Gastrocnemius medialis (tissue), 4 donors: ENCODE measurements at regions not wholly inside any gene's neighbourhood (a gene's known extent, or its start where the extent isn't known, plus 50 kb on each side); places are given as distances from the start of the nearest gene placed in this dataset.

Experiments
- ATAC-seq, 2 donors: fragments of 150-250 bp; one replicate each; pipeline ENCODE4 v1.9.1; 2016
- DNase-seq, 2 donors: peaks; one replicate each; pipeline ENCODE4 v3.0.0-alpha.2; 2019
- H3K27ac ChIP-seq, 4 donors: fragments of 200-600 bp; sonication (generic); 1 replicate in 1 of 4; 2 replicates in 3 of 4; pipeline ENCODE4 v1.5.1; 2016 to 2018; ENCODE audit warnings: mild to moderate bottlenecking in 2 of 4, moderate library complexity in 1 of 4
- H3K27me3 ChIP-seq, 3 donors: fragments of 200-600 bp; sonication (generic) in 2 of 3; 1 replicate in 1 of 3; 2 replicates in 2 of 3; pipeline versions ENCODE4 v1.5.1 to v1.6.0; 2016 to 2019; ENCODE audit warnings: mild to moderate bottlenecking in 1 of 3, moderate library complexity in 1 of 3
- H3K36me3 ChIP-seq, 2 donors: fragments of 200-600 bp; sonication (generic) in 1 of 2; one replicate each; pipeline ENCODE4 v1.5.1; 2017 to 2018
- H3K4me1 ChIP-seq, 2 donors: fragments of 200-600 bp; sonication (generic) in 1 of 2; one replicate each; pipeline ENCODE4 v1.5.1; 2016 to 2017; ENCODE audit warnings: mild to moderate bottlenecking in 2 of 2
- H3K4me3 ChIP-seq, 4 donors: fragments of 200-600 bp; sonication (generic) in 3 of 4; 1 replicate in 1 of 4; 2 replicates in 3 of 4; pipeline ENCODE4 v1.5.1; 2016 to 2019; ENCODE audit warnings: mild to moderate bottlenecking in 2 of 4
- H3K9me3 ChIP-seq, 3 donors: fragments of 200-600 bp; sonication (generic) in 2 of 3; 1 replicate in 1 of 3; 2 replicates in 2 of 3; pipeline ENCODE4 v1.5.1; 2016 to 2019
- POLR2A ChIP-seq, 2 donors: fragments of 450-650 bp; IDR thresholded peaks; one replicate each; pipeline ENCODE4 v1.6.1; 2017; ENCODE audit warnings: antibody characterized with exemption in 2 of 2, mild to moderate bottlenecking in 2 of 2, moderate library complexity in 2 of 2
- in situ Hi-C, 4 donors: fragments of 200-750 bp; cut with MboI; loops; one replicate each; pipeline versions ENCODE4 v1.15.0 to v1.8.0; 2017; ENCODE audit warnings: low sequenced_read_pairs in 4 of 4
- intact Hi-C: fragments of 100-400 bp; cut with DNase I; formaldehyde crosslinking; loops from one replicate; pipeline ENCODE4 v1.15.1; 2023; ENCODE audit warnings: low total_unique reads
- TF ChIP-seq, protein P1 (sequence below), 5 experiments: fragments of 450-650 bp in 3 of 5; fragments of 200-600 bp in 2 of 5; sonication (generic) in 2 of 5; IDR thresholded peaks in 4 of 5; conservative IDR thresholded peaks in 1 of 5; 1 replicate in 4 of 5; 2 replicates in 1 of 5; pipeline ENCODE4 v1.5.1; 2016 to 2019; ENCODE audit warnings: antibody characterized with exemption in 5 of 5, mild to moderate bottlenecking in 3 of 5, moderate library complexity in 3 of 5

DNA sequence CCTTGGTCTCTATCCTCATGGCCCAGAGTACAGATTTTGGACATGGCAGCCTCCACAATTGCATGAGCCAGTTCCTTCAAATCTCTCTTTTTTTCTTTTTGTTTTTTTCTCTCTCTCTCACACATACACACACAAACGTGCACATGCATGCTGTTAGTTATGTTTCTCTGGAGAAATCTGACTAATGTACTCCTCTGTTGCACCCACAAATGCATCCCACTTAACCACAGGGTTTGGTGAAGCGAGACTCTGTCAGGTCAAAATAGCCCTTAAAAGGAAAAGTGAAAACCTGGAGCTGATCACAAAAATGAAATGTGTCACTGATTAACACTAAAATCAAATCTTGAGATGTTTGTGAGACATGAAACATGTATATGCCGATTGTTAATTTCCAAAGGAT is 374.6 kb upstream of the ARGLU1 start:
- no peaks in the 10 kb centered on the region for H3K36me3 ChIP-seq
- H3K27ac ChIP-seq: no peak overlapping the region
- no peaks in the 10 kb centered on the region for H3K4me1 ChIP-seq
- no peaks in the 10 kb centered on the region for H3K9me3 ChIP-seq
- no peak overlapping the region for H3K4me3 ChIP-seq
- DNase-seq (no peak), ATAC-seq (no peak)
- no peaks in the 10 kb centered on the region for H3K27me3 ChIP-seq
- intact Hi-C loops (no loop called here), in situ Hi-C loops (no loop called here)
- TF ChIP-seq, protein P1, sequence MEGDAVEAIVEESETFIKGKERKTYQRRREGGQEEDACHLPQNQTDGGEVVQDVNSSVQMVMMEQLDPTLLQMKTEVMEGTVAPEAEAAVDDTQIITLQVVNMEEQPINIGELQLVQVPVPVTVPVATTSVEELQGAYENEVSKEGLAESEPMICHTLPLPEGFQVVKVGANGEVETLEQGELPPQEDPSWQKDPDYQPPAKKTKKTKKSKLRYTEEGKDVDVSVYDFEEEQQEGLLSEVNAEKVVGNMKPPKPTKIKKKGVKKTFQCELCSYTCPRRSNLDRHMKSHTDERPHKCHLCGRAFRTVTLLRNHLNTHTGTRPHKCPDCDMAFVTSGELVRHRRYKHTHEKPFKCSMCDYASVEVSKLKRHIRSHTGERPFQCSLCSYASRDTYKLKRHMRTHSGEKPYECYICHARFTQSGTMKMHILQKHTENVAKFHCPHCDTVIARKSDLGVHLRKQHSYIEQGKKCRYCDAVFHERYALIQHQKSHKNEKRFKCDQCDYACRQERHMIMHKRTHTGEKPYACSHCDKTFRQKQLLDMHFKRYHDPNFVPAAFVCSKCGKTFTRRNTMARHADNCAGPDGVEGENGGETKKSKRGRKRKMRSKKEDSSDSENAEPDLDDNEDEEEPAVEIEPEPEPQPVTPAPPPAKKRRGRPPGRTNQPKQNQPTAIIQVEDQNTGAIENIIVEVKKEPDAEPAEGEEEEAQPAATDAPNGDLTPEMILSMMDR (IDR thresholded peaks at IDR 0.05 in 4 of 5, conservative IDR thresholded peaks at IDR 0.05 in 1 of 5): no peak
- TF ChIP-seq POLR2A (IDR thresholded peaks at IDR 0.05): no peak

DNA sequence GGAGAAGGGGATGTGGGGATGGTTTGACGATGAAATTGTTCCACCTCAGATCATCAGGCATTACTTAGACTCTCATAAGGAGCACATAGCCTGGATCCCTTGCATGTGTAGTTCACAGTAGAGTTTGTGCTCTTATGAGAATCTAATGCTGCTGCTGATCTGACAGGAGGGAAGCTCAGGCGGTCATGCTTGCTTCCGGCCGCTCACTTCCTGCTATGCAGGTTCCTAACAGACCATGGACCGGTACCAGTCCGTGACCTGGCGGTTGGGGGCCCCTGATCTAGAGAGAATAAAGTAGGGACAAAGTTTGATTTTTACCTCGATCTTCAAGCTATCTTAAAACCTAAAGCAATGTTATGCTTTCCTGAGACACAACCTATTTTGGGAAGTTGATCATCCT is 373.8 kb upstream of the ARGLU1 start:
- H3K9me3 ChIP-seq: no peaks in the 10 kb centered on the region
- TF ChIP-seq, protein P1 (IDR thresholded peaks at IDR 0.05 in 4 of 5, conservative IDR thresholded peaks at IDR 0.05 in 1 of 5): no peak
- no peak for TF ChIP-seq POLR2A (IDR thresholded peaks at IDR 0.05)

DNA sequence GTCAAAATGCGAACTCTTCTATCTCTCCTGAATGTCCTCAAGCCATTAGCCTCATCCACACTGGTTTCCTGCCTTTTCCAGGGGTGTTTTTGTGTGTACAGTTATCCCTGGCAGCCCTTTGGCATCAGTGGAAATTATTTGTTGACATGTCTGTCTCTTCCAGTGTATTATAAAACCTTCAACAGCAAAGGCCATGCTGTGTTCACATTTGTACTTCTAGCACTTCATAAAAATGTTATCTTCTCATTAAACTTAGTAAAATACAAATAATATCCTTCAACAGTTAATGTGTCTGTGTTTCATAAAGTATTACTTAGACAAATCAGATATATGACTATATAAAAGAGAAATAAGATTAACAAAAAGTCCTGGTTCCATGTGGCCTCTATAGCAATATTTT is 359.5 kb upstream of the ARGLU1 start:
- no peaks in the 10 kb centered on the region for H3K27me3 ChIP-seq
- in situ Hi-C loops: no loop called here
- no peak overlapping the region for H3K27ac ChIP-seq
- no peaks in the 10 kb centered on the region for H3K36me3 ChIP-seq
- intact Hi-C loops: no loop called here
- ATAC-seq (no peak), DNase-seq (no peak)
- no peaks in the 10 kb centered on the region for H3K9me3 ChIP-seq
- TF ChIP-seq, protein P1 (IDR thresholded peaks at IDR 0.05 in 4 of 5, conservative IDR thresholded peaks at IDR 0.05 in 1 of 5): no peak
- TF ChIP-seq POLR2A (IDR thresholded peaks at IDR 0.05): no peak
- no peak overlapping the region for H3K4me3 ChIP-seq
- H3K4me1 ChIP-seq: no peaks in the 10 kb centered on the region

More for the DNA sequence above, 373.8 kb upstream of the ARGLU1 start:
- in situ Hi-C loops: no loop called here
- intact Hi-C loops: no loop called here
- H3K4me3 ChIP-seq: no peak overlapping the region
- DNase-seq (no peak), ATAC-seq (no peak)
- H3K4me1 ChIP-seq: no peaks in the 10 kb centered on the region
- H3K27me3 ChIP-seq: no peaks in the 10 kb centered on the region
- no peak overlapping the region for H3K27ac ChIP-seq
- H3K36me3 ChIP-seq: no peaks in the 10 kb centered on the region

DNA sequence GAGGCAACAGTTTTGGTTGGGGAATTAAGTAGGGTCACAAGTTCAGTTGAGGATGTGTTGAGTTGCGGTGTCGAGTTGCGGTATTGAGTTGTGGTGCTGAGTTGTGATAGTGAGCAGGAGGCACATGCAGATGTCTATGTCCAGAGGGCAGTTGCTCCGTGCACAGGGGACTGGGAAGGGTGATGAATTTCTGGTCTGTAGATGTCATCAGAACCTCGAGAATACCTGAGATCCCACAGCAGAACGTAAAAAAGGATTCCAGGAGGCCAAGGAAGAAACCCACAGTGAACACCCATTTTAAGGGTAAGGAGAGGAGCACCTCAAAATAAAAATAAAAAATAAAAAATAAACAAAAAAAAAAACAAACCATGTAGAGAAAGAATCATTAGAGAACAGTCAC is 354.4 kb upstream of the ARGLU1 start:
- TF ChIP-seq, protein P1 (IDR thresholded peaks at IDR 0.05 in 4 of 5, conservative IDR thresholded peaks at IDR 0.05 in 1 of 5): no peak
- no peak for TF ChIP-seq POLR2A (IDR thresholded peaks at IDR 0.05)
- in situ Hi-C loops: no loop called here
- H3K4me3 ChIP-seq: no peak overlapping the region
- DNase-seq: no peak
- no peaks in the 10 kb centered on the region for H3K9me3 ChIP-seq
- no peak overlapping the region for H3K27ac ChIP-seq
- no peaks in the 10 kb centered on the region for H3K36me3 ChIP-seq
- no peaks in the 10 kb centered on the region for H3K27me3 ChIP-seq
- intact Hi-C loops: no loop called here
- ATAC-seq: no peak
- no peaks in the 10 kb centered on the region for H3K4me1 ChIP-seq

DNA sequence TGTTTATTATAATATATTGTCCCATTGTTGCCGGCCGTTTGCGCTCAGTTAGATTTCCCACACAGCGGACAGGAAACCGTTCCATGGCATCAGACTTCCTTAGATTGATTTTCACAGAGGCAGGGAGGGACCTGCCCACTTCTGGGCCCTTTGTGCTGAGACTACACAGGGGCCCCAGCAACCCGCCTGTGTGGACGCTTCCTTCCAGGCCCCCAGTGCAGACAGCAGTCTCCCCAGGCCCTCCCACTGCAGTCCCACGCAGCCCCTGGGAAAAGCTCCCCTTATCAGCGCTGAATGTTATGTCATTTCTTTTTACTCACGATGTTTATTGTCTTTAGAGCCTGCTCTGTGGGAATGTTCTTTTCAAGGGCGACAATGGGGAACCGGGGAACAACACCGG is 351.7 kb upstream of the ARGLU1 start:
- intact Hi-C loops (loop anchor here (5.0 to 10.0 kb wide), 3 partner anchors 47 to 355 kb away; partner anchors contain the start of gene ARGLU1), in situ Hi-C loops (no loop called here)
- Histone ChIP-seq H3K4me3 (peak overlapping the region in 2 of 4 donors; percentile 4 to 16), H3K36me3 (no peaks in the 10 kb centered on the region), H3K9me3 (no peaks in the 10 kb centered on the region), H3K27ac (peak overlapping the region; percentile 4 to 81 (median 78)), H3K27me3 (no peaks in the 10 kb centered on the region), H3K4me1 (no peaks in the 10 kb centered on the region)
- ATAC-seq: peak; percentile 22 to 30
- TF ChIP-seq, protein P1 (IDR thresholded peaks at IDR 0.05 in 4 of 5, conservative IDR thresholded peaks at IDR 0.05 in 1 of 5): no peak
- TF ChIP-seq POLR2A (IDR thresholded peaks at IDR 0.05): no peak
- no peak for DNase-seq
